Stimulated activated CD8-positive, alpha-beta memory T cell treated with anti-CD3 and anti-CD28 coated beads, Interleukin-12 subunit alpha, Interleukin-12 subunit beta, amount 100 ng/mL, for 1 hour (primary cell): ENCODE measurements at regions not wholly inside any gene's neighbourhood (a gene's known extent, or its start where the extent isn't known, plus 50 kb on each side); places are given as distances from the start of the nearest gene placed in this dataset.
"Not testable (repeated sequence)": the region's sequence is repeated elsewhere in the genome, so short reads cannot be mapped to it uniquely, and the experiment has no call there.

ENCODE experiments used
- DNase-seq: peaks from one replicate; pipeline ENCODE4 v3.0.0-alpha.2; 2020; ENCODE audit warnings: low read depth

- DNase-seq: no peak
Observed at GRCh38 chr15:66965201-66965900, 100.1 kb upstream of the SMAD3 start.

DNA sequence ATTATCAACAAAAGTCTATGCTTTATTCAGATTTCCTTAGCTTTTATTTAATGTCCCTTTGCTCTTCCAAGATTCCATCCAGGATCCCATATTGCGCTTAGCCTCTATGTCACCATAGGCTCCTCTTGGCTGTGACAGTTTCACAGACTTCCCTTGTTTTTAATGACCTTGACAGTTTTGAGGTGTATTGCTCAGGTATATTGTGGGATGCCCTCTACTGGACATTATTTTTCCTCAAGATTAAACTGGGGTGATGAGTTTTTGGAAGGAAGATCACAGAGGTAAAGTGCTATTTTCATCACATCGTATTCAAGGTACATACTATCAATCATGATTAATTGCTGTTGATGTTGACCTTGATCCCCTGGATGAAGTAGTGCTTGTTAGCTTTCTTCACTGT, 99.1 kb upstream of the SMAD3 start:
- no peak for DNase-seq

DNA sequence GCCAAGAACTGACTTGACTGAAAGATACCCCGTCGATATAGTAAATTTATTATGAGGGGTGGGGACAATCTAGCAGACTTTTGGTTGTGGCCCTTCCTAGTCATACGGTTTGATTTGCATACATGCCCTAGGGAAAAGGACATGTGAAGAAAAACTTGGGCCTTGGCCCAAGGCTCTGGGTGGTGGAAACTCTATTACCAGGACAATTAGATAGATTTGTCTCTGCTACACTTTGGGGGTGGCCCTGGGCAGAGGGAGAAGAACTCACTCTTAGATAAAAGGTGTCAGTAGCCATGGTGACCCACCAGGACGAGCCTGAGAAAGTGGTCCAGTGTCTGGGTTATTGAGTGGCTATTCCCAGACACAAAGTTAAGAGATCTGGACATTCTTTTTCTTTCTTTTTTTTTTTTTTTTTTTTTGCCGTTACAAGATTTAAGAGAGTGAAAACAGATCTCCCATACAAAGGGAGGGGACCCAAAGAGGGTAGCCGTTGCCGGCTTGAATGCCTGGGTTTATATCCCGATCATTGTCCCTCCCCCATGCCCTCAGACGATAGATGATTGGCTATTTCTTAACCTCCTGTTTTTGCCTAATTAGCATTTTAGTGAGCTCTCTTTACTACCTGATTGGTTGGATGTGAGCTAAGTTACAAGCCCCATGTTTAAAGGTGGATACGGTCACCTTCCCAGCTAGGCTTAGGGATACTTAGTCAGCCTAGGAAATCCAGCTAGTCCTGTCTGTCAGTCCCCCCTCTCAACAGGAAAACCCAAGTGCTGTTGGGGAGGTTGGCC, 96.4 kb upstream of the SMAD3 start:
- DNase-seq: no peak

GRCh38 chr15:66974131-66974530, 91.3 kb upstream of the SMAD3 start:
- not testable (repeated sequence) for DNase-seq

GRCh38 chr15:66976106-66976640, 89.2 kb upstream of the SMAD3 start:
- not testable (repeated sequence) for DNase-seq

- not testable (repeated sequence) for DNase-seq
Observed at GRCh38 chr15:66980326-66980725, 85.1 kb upstream of the SMAD3 start.

- DNase-seq: no peak
Observed at GRCh38 chr15:66981771-66982170, 83.6 kb upstream of the SMAD3 start.

DNA sequence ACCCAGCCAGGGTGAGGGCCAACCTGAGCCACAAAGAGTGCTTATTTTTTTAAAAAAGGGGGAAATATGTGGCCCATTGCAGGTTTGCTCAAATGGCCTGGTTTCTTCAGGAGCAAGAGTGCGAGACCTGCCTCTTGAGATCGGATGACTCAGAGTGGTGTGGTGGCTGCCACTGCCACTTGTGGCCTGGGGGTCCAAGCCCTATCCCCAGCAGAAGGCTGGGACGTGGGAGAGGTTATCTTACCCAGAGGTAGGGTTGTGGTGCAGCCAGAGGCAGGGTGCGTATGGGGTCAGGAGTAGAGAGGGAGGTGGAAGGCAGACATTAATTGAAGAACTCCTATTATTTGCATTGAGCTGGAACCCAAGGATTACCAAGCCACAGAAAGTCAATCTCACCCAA, 83.2 kb upstream of the SMAD3 start:
- DNase-seq: no peak

DNA sequence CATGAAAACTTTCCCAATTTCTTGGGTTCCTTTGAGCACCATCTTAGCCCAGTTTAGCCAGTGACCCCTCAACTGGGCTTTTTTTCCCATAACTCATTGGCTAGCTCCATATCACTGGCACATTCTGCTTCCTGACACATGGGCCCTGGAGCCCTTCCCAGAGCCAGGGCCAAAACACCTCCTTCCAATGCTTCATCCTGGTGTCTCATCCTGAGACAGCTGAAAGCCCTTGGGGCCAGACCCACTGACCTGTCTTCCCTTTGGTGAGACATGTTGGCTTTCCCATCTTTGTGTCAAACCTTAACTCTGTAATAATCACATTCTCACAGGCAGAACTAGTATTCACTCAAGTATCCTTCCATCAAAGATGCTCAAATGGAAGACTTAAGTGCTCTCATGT, 82.6 kb upstream of the SMAD3 start:
- DNase-seq: no peak

GRCh38 chr15:66985653-66986052, 79.7 kb upstream of the SMAD3 start:
- no peak for DNase-seq

GRCh38 chr15:66986951-66987350, 78.5 kb upstream of the SMAD3 start:
- no peak for DNase-seq

DNA sequence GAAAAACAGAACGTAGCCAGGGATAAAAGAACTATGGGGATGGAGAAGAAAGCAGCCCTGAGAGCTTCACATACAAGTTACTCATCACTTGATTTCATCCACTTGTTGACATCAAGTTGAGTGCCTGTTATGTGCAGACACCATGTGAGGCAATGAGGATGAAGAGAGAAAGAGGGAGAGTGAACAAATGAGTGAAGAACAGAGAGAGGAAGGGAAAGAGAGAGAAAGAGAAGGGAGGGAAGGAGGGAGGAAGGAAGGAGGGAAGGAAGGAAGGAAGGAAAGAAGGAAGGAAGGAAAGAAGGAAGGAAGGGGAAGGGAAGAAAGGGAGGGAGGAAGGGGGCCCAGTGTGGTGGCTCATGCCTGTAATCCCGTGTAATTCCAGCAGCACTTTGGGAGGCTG, 72.3 kb upstream of the SMAD3 start:
- no peak for DNase-seq

GRCh38 chr15:66993874-66994696, 71.3 kb upstream of the SMAD3 start:
- no peak for DNase-seq

DNA sequence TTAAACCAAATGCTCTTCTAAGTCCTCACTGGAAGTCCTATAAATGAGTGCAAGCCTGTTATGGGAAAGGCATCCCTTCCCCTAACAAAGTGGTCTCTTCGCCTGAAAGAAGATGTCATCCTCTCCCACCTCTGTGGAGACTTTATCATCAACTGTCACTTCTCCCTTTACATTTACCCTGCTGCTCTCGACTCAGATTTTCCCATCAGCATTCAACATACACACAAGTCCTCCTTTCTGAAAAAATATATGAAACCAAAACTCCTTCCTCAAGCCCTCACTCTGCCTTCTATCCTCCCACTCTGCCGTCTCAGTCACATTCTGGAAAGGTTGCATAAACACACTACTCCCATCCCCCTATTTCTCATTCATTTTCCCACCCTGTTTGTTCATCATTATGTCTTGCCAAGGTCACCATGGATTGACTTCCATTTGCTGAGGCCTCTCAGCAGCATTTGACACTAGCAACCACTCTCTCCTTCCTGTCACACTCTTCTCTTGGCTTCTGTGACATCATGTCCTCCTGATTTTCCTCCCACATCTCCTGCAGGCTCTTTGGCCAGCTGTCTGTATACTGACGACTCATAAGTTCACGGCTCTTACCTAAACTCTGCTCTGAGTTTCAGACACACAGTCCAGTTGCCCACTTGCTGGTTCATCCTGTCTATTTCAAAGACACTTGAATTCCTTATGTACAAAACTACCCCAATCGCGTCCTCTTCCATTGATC, 70.3 kb upstream of the SMAD3 start:
- DNase-seq: no peak

DNA sequence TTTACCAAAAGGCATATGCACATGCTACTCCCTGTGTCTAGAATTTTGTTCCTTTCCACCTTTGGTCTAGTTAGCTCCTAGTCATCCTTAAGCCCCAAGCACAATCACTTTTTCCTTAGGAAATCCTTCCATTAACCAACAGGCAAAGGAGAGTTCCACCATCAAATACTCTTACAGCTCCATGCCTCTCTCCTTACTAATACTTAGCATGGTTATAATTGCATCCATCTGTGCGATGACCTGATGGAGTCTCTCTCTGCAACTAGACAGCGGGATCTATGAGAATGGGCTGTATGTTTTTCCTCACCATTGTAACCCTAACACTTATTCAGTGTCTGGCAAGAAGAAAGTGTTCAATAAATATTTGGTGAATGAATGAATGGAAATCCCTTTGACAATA, 69.3 kb upstream of the SMAD3 start:
- no peak for DNase-seq

DNA sequence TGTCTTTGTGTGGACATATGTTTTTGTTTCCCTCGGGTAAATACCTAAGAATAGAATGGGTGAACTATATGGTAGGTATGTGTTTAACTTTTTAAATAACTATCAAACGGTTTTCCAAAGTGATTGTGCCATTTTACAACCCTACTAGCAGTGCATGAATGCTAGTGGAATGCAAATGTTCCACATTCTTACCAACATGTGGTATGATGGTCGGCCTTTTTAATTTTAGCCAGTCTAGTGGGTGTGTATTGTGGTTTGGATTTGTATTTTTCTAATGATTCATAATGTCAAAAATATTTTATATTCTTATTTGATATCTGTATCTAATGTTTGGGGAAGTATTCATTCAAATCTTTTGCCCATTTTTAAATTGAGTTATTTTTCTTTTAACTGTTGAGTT, 68.2 kb upstream of the SMAD3 start:
- no peak for DNase-seq

DNA sequence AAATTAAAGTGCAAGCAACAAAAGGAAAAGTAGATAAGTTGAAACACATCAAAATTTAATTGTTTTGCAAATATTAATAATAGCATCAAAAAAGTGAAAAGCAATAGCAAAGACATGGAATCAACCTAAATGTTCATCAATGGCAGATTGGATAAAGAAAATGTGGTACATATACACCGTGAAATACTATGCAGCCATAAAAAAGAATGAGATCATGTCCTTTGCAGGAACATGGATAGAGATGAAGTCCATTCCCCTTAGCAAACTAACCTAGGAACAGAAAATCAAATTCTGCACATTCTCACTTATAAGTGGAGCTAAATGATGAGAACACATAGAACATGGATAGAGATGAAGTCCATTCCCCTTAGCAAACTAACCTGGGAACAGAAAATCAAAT, 67.2 kb upstream of the SMAD3 start:
- not testable (repeated sequence) for DNase-seq

- DNase-seq: no peak
Observed at GRCh38 chr15:66999046-66999968, 66.1 kb upstream of the SMAD3 start.

DNA sequence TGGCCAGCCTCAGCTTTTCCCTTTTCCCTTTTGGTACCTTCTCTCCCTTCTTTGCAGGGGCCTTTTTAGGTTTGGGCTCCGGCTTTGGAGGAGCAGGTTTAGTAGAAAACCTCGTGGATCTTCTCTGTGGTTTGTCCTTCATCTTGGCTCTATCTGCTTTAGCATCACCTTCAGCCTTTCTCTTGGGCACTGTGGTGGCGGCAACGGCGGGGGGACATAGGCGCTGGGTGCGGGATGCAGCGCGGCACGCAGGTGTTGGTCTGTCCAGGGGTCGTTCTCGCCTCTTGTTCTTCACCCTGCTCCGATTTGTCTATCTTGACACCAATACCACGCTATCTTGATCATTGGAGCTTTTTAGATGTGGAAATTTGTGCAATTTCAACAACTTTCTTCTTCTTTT, 64.5 kb upstream of the SMAD3 start:
- DNase-seq: no peak

DNA sequence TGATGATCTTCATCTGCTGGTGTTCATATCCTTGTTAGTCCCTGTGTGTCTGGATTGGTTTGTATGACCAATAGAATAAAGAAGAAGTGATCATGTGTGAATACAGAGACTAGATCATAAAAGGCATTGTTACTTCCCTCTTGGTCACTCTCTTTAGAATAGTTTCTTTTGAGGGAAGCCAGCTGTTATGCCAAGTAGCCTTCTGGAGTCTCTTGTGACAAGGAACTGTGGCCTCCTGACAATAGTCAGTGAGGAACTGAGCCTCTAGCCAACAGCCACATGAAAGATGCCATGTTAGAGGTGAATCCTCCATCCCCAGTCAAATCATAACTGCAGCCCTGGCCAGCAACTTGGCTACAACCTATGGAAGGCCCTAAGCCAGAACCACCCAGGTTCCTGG, 63.0 kb upstream of the SMAD3 start:
- DNase-seq: no peak

GRCh38 chr15:67003586-67003985, 61.8 kb upstream of the SMAD3 start:
- DNase-seq: no peak
